PC-3 (cell line): ENCODE measurements at regions not wholly inside any gene's neighbourhood (a gene's known extent, or its start where the extent isn't known, plus 50 kb on each side); places are given as distances from the start of the nearest gene placed in this dataset.

Experiments used
- ATAC-seq: fragments of 200-7000 bp; cut with Tn5 transposase; 2 replicates; pipeline ENCODE4 v1.9.1; 2020; ENCODE audit warnings: mild to moderate bottlenecking, moderate library complexity
- BruUV-seq: library from RNA; stranded (reverse); fragments of 400-500 nt; replicated peaks from 2 replicates; lab custom pipeline; 2021; lab: Mats Ljungman, UMichigan
- CTCF ChIA-PET: fragments of 300-600 bp; sonication (Branson Sonifier 250); formaldehyde crosslinking; loops from one replicate; lab custom pipeline; 2022; ENCODE audit warnings: antibody characterized with exemption; lab: Charles Lee
- POLR2A ChIA-PET: fragments of 300-600 bp; sonication (Branson Sonifier 250); formaldehyde crosslinking; loops from one replicate; lab custom pipeline; 2022; ENCODE audit warnings: antibody characterized with exemption; ENCODE audit not compliant: unreplicated experiment; lab: Charles Lee
- DNase-seq: peaks from one replicate; pipeline ENCODE4 v3.0.0-alpha.2; 2015
- H2AFZ ChIP-seq: fragments of 300-600 bp; sonication (generic); 2 replicates; pipeline ENCODE4 v1.6.0; 2016; ENCODE audit warnings: antibody characterized with exemption, low read length
- H3F3A ChIP-seq: fragments of 300-600 bp; sonication (generic); one replicate; pipeline ENCODE4 v1.6.0; 2017; ENCODE audit warnings: antibody characterized with exemption, low read length, control low read depth, mild to moderate bottlenecking; ENCODE audit not compliant: unreplicated experiment
- H3K27ac ChIP-seq: fragments of 300-600 bp; sonication (generic); 2 replicates; pipeline ENCODE4 v1.5.1; 2016; ENCODE audit warnings: mild to moderate bottlenecking, low read length
- H3K27me3 ChIP-seq: fragments of 300-600 bp; sonication (generic); 2 replicates; pipeline ENCODE4 v1.6.1; 2016; ENCODE audit warnings: low read length, mixed read lengths
- H3K36me3 ChIP-seq: fragments of 300-600 bp; sonication (generic); 2 replicates; pipeline ENCODE4 v1.6.1; 2016; ENCODE audit warnings: low read depth, mixed run types, low read length, mixed read lengths
- H3K4me1 ChIP-seq: fragments of 300-600 bp; sonication (generic); 2 replicates; pipeline ENCODE4 v1.5.1; 2016; ENCODE audit warnings: low read length; ENCODE audit not compliant: insufficient read depth
- H3K4me2 ChIP-seq: fragments of 300-600 bp; sonication (generic); 2 replicates; pipeline ENCODE4 v1.6.0; 2016; ENCODE audit warnings: low read length
- H3K4me3 ChIP-seq: fragments of 300-600 bp; sonication (generic); 2 replicates; pipeline ENCODE4 v1.5.1; 2016; ENCODE audit warnings: mild to moderate bottlenecking, low read length, mixed read lengths
- H3K79me2 ChIP-seq: fragments of 300-600 bp; sonication (generic); 2 replicates; pipeline ENCODE4 v1.6.1; 2017; ENCODE audit warnings: low read length, mixed read lengths
- H3K9ac ChIP-seq: fragments of 300-600 bp; sonication (generic); 2 replicates; pipeline ENCODE4 v1.6.0; 2016; ENCODE audit warnings: mild to moderate bottlenecking, low read length
- H3K9me2 ChIP-seq: fragments of 300-600 bp; sonication (generic); replicated peaks from 2 replicates; pipeline ENCODE4 v1.6.1; 2016; ENCODE audit warnings: mixed run types, low read length, mixed read lengths
- H3K9me3 ChIP-seq: fragments of 300-600 bp; sonication (generic); 2 replicates; pipeline ENCODE4 v1.6.1; 2016; ENCODE audit warnings: low read length, mixed read lengths
- H4K20me1 ChIP-seq: fragments of 300-600 bp; sonication (generic); 2 replicates; pipeline ENCODE4 v1.6.1; 2016; ENCODE audit warnings: low read length, mixed read lengths
- CTCF ChIP-seq: fragments of 300-600 bp; sonication (generic); conservative IDR thresholded peaks from 2 replicates; pipeline ENCODE4 v1.5.1; 2017; ENCODE audit warnings: antibody characterized with exemption, low read depth, mild to moderate bottlenecking, low read length
- EZH2 ChIP-seq: fragments of 300-600 bp; sonication (generic); IDR thresholded peaks from one replicate; pipeline ENCODE4 v1.6.1; 2017; ENCODE audit warnings: antibody characterized with exemption, mild to moderate bottlenecking, low read length; ENCODE audit not compliant: unreplicated experiment
- EZH2phosphoT487 ChIP-seq: fragments of 300-600 bp; sonication (generic); IDR thresholded peaks from 2 replicates; pipeline ENCODE4 v1.6.1; 2018; ENCODE audit warnings: mild to moderate bottlenecking, antibody characterized with exemption, low read length, borderline replicate concordance
- intact Hi-C: fragments of 100-400 bp; cut with micrococcal nuclease; formaldehyde crosslinking; loops from 2 replicates; pipeline ENCODE4 v1.9.0; 2023

- ATAC-seq (no peak), DNase-seq (no peak)
- H3K9me3 ChIP-seq, result no peaks in the 10 kb centered on the region
- no peaks in the 10 kb centered on the region for H3K79me2 ChIP-seq
- no peak overlapping the region for H2AFZ ChIP-seq
- TF ChIP-seq EZH2 (no peak), EZH2phosphoT487 (no peak), CTCF (no peak)
- no peak overlapping the region for H3K27ac ChIP-seq
- no peak overlapping the region for H3K4me2 ChIP-seq
- ChIA-PET CTCF (no interaction called here), POLR2A (no interaction called here)
- intact Hi-C loops, result loop anchor here (5.0 to 10.0 kb wide), 2 partner anchors 150 to 293 kb away; partner anchors contain the start of gene MARCKS
- no peak overlapping the region for H3K9ac ChIP-seq
- no peaks in the 10 kb centered on the region for H3F3A ChIP-seq
- no peaks in the 10 kb centered on the region for H3K36me3 ChIP-seq
- H3K4me1 ChIP-seq, result peaks cover 30% of the 10 kb centered on the region
- BruUV-seq, result no TSS peak
- H3K27me3 ChIP-seq, result no peaks in the 10 kb centered on the region
- H3K9me2 ChIP-seq, result no peaks in the 10 kb centered on the region
- no peaks in the 10 kb centered on the region for H4K20me1 ChIP-seq
- H3K4me3 ChIP-seq, result no peak overlapping the region
Observed at GRCh38 chr6:113562248-113562647, 294.9 kb upstream of the MARCKS start.

DNA sequence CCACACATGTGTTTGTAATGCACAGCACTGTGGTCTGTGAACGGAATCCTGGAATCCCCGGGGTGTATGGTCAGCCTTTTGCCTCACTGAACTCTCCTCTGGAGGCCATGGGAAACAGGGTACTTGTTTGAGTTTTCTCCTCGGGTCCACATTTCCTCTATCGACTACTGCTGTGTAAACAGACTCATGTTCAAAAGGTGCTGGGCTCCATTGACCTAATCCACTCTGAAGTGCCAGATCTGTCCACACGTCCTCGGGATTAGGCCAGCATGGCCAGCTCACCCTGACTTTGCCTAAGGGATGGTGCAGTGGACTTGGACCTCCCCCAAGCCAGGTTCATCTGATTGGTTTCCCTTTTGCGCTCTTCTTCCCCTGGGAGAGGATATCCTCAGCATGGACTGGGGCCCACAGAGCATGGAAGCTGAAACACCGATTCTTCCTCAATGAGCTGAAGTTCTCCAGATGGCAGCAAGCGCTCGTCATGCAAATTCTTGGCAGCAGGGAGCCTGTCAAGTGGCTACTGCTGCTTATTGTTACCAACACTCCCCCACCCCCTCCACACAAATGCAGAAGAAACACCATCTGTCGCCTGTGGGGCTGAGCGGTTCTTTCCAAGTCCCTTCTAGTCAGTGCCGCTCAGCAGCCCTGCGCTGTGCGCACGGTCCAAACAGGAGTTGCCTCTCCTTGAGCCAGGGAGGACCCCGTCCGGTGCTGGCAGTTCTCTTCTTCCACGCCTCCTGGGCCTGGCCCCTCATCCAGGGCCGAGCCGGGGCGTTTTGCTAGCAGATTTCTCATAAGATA is 292.6 kb upstream of the MARCKS start:
- BruUV-seq, result no TSS peak
- Histone ChIP-seq H3F3A (no peaks in the 10 kb centered on the region), H3K9me2 (no peaks in the 10 kb centered on the region), H3K9ac (no peak overlapping the region), H3K79me2 (no peaks in the 10 kb centered on the region), H3K27me3 (no peaks in the 10 kb centered on the region), H3K4me2 (no peak overlapping the region), H4K20me1 (no peaks in the 10 kb centered on the region), H3K27ac (no peak overlapping the region), H3K9me3 (no peaks in the 10 kb centered on the region), H3K36me3 (no peaks in the 10 kb centered on the region), H3K4me3 (no peak overlapping the region), H3K4me1 (peaks cover 21% of the 10 kb centered on the region), H2AFZ (no peak overlapping the region)
- DNase-seq, result no peak
- TF ChIP-seq EZH2 (no peak), CTCF (no peak), EZH2phosphoT487 (no peak)
- ChIA-PET POLR2A (no interaction called here), CTCF (no interaction called here)
- intact Hi-C loops, result loop anchor here (5.0 to 10.0 kb wide), 2 partner anchors 152 to 290 kb away; partner anchors contain the start of gene MARCKS
- no peak for ATAC-seq

GRCh38 chr6:113565306-113565705 is 291.8 kb upstream of the MARCKS start:
- CTCF ChIA-PET, result no interaction called here
- no peaks in the 10 kb centered on the region for H3K36me3 ChIP-seq
- H3K4me2 ChIP-seq, result no peak overlapping the region
- TF ChIP-seq EZH2phosphoT487 (no peak), EZH2 (no peak), CTCF (no peak)
- no peaks in the 10 kb centered on the region for H4K20me1 ChIP-seq
- no peak overlapping the region for H3K9ac ChIP-seq
- POLR2A ChIA-PET, result no interaction called here
- no peaks in the 10 kb centered on the region for H3F3A ChIP-seq
- H3K27me3 ChIP-seq, result no peaks in the 10 kb centered on the region
- peaks cover 15% of the 10 kb centered on the region for H3K4me1 ChIP-seq
- DNase-seq (no peak), ATAC-seq (no peak)
- H3K79me2 ChIP-seq, result no peaks in the 10 kb centered on the region
- H3K9me3 ChIP-seq, result no peaks in the 10 kb centered on the region
- no peak overlapping the region for H2AFZ ChIP-seq
- H3K9me2 ChIP-seq, result no peaks in the 10 kb centered on the region
- H3K4me3 ChIP-seq, result no peak overlapping the region
- intact Hi-C loops, result loop anchor here (10.0 kb wide), 1 partner anchor 289 kb away; the partner anchor contains the start of gene MARCKS
- no TSS peak for BruUV-seq
- no peak overlapping the region for H3K27ac ChIP-seq
